RWPE1 (cell line): ENCODE measurements at regions not wholly inside any gene's neighbourhood (a gene's known extent, or its start where the extent isn't known, plus 50 kb on each side); places are given as distances from the start of the nearest gene placed in this dataset.
A peak's percentile ranks its signal among the peaks of the same experiment; 100 is the strongest.

Experiments used
- CTCF ChIA-PET: fragments of 350-600 bp; sonication (Branson Sonifier 250); formaldehyde crosslinking; extraction: SDS; loops from one replicate; lab custom pipeline; 2021; lab: Yijun Ruan, JAX
- POLR2A ChIA-PET: fragments of 400-600 bp; formaldehyde crosslinking; extraction: SDS; loops from one replicate; lab custom pipeline; 2020; ENCODE audit warnings: antibody characterized with exemption; ENCODE audit not compliant: low non-redundant PET; lab: Yijun Ruan, JAX
- DNase-seq: peaks from one replicate; pipeline ENCODE4 v3.0.0; 2012; ENCODE audit warnings: low spot score
- H3K27ac ChIP-seq: fragments of 450-650 bp; 2 replicates; pipeline ENCODE4 v1.5.1; 2017
- TF ChIP-seq, protein P1 (sequence below): fragments of 450-650 bp; conservative IDR thresholded peaks from 2 replicates; pipeline ENCODE4 v1.5.1; 2017; ENCODE audit warnings: low read depth, mild to moderate bottlenecking

DNA sequence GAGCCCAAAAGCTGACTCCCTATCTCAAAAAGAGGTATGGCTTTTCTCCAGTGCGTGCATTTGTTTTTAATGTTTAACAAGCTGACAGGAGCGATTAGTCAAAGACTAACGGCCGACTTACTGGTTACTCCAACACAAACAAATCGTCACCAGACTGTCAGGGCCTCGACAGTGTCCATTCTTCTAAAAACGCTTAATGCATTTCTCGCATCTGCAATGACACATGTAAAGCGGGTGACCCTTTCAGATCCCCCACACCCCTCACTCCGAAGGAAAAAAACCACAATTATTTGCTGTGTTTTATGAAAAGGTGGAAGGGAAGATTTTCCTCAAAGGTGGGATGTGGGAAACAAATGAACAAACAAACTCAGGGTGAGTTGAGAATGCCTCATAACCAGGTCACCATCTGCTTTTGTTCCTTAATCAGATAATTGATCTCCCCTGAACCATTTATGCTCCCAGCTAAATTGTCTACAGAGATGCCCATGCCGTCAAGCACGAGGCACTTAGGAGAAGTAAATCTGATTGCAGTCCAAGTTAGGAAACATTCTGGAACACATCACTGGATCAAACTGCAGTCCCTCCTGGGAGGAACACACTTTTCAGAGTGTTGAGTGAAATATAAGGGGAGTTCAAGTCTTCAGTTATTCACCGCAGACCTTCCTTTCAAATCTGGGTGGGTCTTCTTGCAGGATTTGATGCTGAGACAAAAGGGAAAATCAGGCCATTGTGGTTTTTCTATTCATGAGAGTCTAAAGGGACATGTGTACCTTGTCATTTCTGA is 340.8 kb downstream of the CMPK2 start:
- TF ChIP-seq, protein P1, sequence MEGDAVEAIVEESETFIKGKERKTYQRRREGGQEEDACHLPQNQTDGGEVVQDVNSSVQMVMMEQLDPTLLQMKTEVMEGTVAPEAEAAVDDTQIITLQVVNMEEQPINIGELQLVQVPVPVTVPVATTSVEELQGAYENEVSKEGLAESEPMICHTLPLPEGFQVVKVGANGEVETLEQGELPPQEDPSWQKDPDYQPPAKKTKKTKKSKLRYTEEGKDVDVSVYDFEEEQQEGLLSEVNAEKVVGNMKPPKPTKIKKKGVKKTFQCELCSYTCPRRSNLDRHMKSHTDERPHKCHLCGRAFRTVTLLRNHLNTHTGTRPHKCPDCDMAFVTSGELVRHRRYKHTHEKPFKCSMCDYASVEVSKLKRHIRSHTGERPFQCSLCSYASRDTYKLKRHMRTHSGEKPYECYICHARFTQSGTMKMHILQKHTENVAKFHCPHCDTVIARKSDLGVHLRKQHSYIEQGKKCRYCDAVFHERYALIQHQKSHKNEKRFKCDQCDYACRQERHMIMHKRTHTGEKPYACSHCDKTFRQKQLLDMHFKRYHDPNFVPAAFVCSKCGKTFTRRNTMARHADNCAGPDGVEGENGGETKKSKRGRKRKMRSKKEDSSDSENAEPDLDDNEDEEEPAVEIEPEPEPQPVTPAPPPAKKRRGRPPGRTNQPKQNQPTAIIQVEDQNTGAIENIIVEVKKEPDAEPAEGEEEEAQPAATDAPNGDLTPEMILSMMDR = no peak
- no peak overlapping the region for H3K27ac ChIP-seq
- no peak for DNase-seq
- CTCF ChIA-PET = no interaction called here
- POLR2A ChIA-PET = no interaction called here

DNA sequence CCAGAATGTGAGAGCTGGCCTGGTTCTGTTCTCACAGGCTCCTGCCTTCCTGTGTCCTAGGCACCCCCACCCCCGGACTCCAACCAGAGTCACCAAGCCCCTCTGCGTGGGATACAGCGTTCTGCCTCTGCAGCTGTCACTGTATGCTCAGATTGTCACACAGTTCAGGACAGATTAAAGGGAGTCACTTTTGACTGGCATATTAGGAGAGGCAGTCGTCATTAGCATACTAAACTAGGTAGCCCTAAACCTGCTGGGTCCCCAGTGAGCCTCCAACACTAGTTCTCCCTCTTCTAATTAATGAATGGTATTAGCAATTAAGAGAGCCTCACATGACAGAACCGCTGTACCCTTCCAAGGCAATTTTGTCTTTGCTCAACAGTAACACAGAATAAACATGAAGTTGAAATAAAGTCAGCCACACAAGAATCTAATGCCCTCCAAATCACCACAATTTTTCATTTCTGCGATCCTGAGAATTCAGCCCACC is 340.2 kb downstream of the CMPK2 start:
- no peak for DNase-seq
- CTCF ChIA-PET = no interaction called here

DNA sequence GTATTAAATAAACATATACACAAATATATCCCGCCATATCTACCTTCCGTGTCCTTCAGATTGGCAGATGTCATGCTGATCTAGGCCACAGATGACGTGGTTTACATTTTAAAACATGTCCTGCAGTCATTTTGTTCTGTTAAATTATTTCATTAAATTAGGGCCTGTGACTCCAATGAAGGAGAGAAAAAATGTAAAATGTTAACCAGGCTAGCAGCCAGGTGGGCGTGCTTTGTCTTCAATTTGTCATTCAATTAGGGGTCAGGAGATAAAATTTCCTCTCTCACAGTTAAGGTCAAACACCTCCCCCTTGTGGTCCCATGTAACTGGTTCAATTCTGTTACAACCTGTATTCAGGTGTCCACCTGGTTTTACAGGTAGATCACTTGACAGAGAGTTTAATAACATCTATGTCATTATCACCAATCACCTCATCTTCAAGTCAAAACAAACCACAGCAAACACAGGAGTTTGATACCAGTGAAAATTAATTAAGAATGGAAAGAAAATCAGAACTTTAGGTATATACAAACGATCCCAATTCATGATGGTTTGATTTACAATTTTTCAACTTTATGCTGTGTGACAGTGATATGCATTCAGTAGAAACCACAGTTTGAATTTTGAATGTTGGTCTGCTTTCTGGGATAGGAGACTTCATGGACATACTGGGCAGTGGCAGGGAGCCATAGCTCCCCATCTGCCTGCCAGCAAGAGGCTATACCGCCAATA is 339.4 kb downstream of the CMPK2 start:
- H3K27ac ChIP-seq = no peak overlapping the region
- TF ChIP-seq, protein P1 = no peak; the same call in 1 of the 2 replicates
- POLR2A ChIA-PET = no interaction called here
- CTCF ChIA-PET = no interaction called here
- DNase-seq = peak; percentile 12

More for the DNA sequence above, 340.2 kb downstream of the CMPK2 start:
- TF ChIP-seq, protein P1 = no peak
- no peak overlapping the region for H3K27ac ChIP-seq
- POLR2A ChIA-PET = no interaction called here

DNA sequence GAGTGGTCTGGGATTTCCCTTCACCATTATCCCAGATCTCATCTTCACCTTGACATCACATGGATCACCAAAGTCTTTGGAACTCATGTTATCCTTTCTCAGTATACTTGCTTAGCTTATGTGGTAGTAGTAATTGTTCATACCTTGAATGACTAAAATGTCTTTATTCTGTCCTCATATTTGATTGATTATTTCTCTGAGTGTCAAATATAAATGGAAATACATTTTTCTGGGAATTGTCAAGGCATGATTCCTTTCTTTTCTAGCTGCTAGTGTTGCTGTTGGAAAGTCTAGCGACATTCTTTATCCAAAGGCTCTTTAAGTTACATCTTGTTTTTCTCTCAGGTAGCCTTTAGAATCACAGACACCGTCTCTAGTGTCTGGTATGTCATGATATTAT is 334.4 kb downstream of the CMPK2 start:
- no peak for DNase-seq
- H3K27ac ChIP-seq = no peak overlapping the region
- CTCF ChIA-PET = no interaction called here
- POLR2A ChIA-PET = no interaction called here
- TF ChIP-seq, protein P1 = no peak

DNA sequence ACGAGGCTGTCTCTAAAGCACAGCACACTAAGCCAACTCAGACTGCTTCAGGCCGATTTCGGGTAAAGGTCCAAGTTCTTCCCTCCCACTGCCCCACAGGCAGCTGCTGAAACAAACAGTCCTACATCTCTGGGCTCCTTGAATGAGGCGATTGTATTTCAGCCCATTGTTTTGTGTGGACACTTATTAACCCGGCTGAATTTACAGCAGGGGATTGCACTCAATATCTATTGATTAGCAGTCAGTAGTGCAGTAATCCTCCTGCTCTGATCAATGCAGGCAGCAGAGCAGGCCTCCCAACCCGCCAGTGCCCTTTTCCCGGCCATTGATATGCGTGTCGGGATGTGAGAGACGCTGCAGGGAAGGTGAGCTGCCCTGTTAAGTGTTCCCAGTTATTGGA is 330.1 kb downstream of the CMPK2 start:
- CTCF ChIA-PET = interaction anchor here (0.6 kb wide), 1 partner anchor 706 kb away, joined by 7 read pairs; no protein-coding TSS in a partner anchor

DNA sequence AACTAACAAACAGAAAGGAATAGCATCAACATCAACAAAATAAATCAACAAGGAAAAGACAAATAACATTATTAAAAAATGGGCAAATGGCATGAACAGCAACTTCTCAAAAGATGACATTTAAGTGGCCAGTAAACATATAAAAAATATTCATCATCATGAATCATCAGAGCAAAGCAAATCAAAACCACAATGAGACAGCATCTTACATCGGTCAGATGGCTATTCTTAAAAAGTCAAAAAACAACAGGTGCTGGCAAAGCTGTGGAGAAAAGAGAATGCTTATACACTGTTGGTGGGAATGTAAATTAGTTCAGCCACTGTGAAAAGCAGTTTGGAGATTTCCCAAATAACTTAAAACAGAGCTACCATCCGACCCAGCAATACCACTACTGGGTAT is 327.1 kb downstream of the CMPK2 start:
- POLR2A ChIA-PET = no interaction called here
- CTCF ChIA-PET = no interaction called here
- no peak for DNase-seq
- TF ChIP-seq, protein P1 = no peak
- H3K27ac ChIP-seq = no peak overlapping the region

More for the DNA sequence above, 330.1 kb downstream of the CMPK2 start:
- POLR2A ChIA-PET = no interaction called here
- no peak for DNase-seq
- TF ChIP-seq, protein P1 = no peak
- H3K27ac ChIP-seq = no peak overlapping the region
